ENCODE measurements at regions not wholly inside any gene's neighbourhood (a gene's known extent, or its start where the extent isn't known, plus 50 kb on each side); places are given as distances from the start of the nearest gene placed in this dataset.

DNA sequence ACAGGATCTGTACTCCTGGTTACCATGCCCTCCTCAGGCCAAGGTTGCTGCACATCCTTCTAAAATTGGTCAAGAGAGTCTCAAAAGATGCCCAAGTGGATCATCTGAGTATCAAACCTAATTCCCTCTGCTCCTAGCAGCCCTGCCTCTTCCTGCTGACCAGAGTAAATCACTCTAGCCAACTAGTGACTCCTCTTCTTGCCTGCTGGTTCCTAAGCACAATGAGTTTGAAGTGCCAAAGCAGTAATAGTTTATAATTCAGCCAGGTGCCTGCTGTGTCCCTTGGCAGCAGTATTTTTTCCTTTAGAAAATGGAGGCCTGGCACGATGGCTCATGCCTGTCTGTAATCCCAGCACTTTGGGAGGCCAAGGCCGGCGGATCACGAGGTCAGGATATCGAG, 137.9 kb upstream of the CAMK1G start:
- TF ChIP-seq CTCF (IDR thresholded peaks at IDR 0.05) (no peak), EP300 (IDR thresholded peaks at IDR 0.05) (no peak), POLR2AphosphoS5 (IDR thresholded peaks at IDR 0.05) (no peak)
